ENCODE measurements at regions not wholly inside any gene's neighbourhood (a gene's known extent, or its start where the extent isn't known, plus 50 kb on each side); places are given as distances from the start of the nearest gene placed in this dataset.

GRCh38 chr11:30774496-30775232 lies 188.5 kb upstream of the MPPED2 start:
- Histone ChIP-seq H3K36me3 (replicated peaks; ENCODE audit: insufficient read depth, low read depth) (no peaks in the 10 kb centered on the region), H3K4me2 (no peak overlapping the region), H3K27ac (no peak overlapping the region), H3K79me2 (no peaks in the 10 kb centered on the region), H3K9me2 (replicated peaks; ENCODE audit: insufficient read depth) (no peaks in the 10 kb centered on the region), H2AFZ (no peak overlapping the region), H3K4me3 (no peak overlapping the region), H3K27me3 (no peaks in the 10 kb centered on the region), H4K20me1 (ENCODE audit: insufficient read depth, poor library complexity, severe bottlenecking) (no peaks in the 10 kb centered on the region), H3K4me1 (ENCODE audit: insufficient read depth) (no peaks in the 10 kb centered on the region), H3K9me3 (ENCODE audit: low read depth) (no peaks in the 10 kb centered on the region)
- no peak for DNase-seq (ENCODE audit: low spot score)
- WGBS (ENCODE audit: low lambda C conversion rate, missing lambda C conversion rate) = 37% methylated on average over 8 of the region's 8 CpGs
- TF ChIP-seq EZH2 (IDR thresholded peaks at IDR 0.05; ENCODE audit: borderline replicate concordance) = no peak

DNA sequence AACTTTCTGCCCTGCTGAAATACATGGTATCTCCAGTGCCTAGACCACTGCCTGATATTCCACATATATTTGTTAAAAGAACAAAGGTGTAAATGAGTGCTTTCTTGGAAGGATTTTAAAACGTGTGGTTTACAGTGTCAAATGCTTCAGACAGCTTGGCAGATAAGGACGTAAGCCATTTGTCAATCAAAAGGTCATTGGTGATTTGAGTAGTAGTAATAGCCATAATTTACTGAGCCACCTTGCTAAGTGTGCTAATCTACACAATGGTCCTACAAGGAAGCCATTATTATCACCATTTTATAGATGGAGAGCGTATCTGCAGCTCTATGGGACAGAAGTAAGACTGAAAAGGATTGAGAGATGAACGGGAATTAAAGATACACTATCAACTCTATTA lies 186.8 kb upstream of the MPPED2 start:
- Histone ChIP-seq H3K4me1 (ENCODE audit: insufficient read depth) (no peaks in the 10 kb centered on the region), H2AFZ (no peak overlapping the region), H3K9me2 (replicated peaks; ENCODE audit: insufficient read depth) (no peaks in the 10 kb centered on the region), H4K20me1 (ENCODE audit: insufficient read depth, poor library complexity, severe bottlenecking) (no peaks in the 10 kb centered on the region), H3K79me2 (no peaks in the 10 kb centered on the region), H3K27me3 (no peaks in the 10 kb centered on the region), H3K36me3 (replicated peaks; ENCODE audit: insufficient read depth, low read depth) (no peaks in the 10 kb centered on the region), H3K4me2 (no peak overlapping the region), H3K9me3 (ENCODE audit: low read depth) (no peaks in the 10 kb centered on the region), H3K27ac (no peak overlapping the region), H3K4me3 (no peak overlapping the region)
- TF ChIP-seq EZH2 (IDR thresholded peaks at IDR 0.05; ENCODE audit: borderline replicate concordance) (no peak), EZH2phosphoT487 (IDR thresholded peaks at IDR 0.05; ENCODE audit: low read depth, severe bottlenecking, unreplicated experiment) (no peak), CTCF (IDR thresholded peaks at IDR 0.05; ENCODE audit: poor library complexity) (no peak)
- no peak for DNase-seq (ENCODE audit: low spot score)
- 67% methylated on average over 4 of the region's 4 CpGs for WGBS (ENCODE audit: low lambda C conversion rate, missing lambda C conversion rate)

DNA sequence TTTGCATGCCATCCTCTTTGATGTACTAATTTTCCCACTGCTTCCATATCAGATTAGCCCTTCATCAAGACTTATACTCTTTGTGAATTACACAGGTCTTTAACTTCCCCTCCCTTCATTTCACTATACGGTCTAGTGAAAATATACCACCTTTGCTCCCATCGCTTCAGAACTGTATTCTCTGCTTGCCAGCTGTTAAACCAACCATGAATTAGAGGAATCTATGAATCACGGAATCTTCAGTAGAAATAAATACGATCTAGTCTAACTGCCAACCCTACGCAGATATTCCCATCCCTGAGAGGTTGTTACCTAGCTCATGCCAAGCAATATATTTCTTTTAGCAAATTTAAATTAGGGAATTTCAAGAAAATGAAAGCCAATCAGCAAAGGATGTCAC lies 177.8 kb upstream of the MPPED2 start:
- Histone ChIP-seq H2AFZ (no peak overlapping the region), H3K79me2 (no peaks in the 10 kb centered on the region), H4K20me1 (ENCODE audit: insufficient read depth, poor library complexity, severe bottlenecking) (no peaks in the 10 kb centered on the region), H3K9me2 (replicated peaks; ENCODE audit: insufficient read depth) (no peaks in the 10 kb centered on the region), H3K27ac (no peak overlapping the region), H3K9me3 (ENCODE audit: low read depth) (peaks cover 9% of the 10 kb centered on the region), H3K4me3 (no peak overlapping the region), H3K36me3 (replicated peaks; ENCODE audit: insufficient read depth, low read depth) (no peaks in the 10 kb centered on the region), H3K4me1 (ENCODE audit: insufficient read depth) (no peaks in the 10 kb centered on the region), H3K4me2 (no peak overlapping the region), H3K27me3 (no peaks in the 10 kb centered on the region)
- DNase-seq (ENCODE audit: low spot score) = no peak
- WGBS (ENCODE audit: low lambda C conversion rate, missing lambda C conversion rate) = 98% methylated on average over 5 of the region's 5 CpGs
- no peak for TF ChIP-seq EZH2 (IDR thresholded peaks at IDR 0.05; ENCODE audit: borderline replicate concordance)
- TF ChIP-seq EZH2phosphoT487 (IDR thresholded peaks at IDR 0.05; ENCODE audit: low read depth, severe bottlenecking, unreplicated experiment) = no peak
- TF ChIP-seq CTCF (IDR thresholded peaks at IDR 0.05; ENCODE audit: poor library complexity) = no peak

DNA sequence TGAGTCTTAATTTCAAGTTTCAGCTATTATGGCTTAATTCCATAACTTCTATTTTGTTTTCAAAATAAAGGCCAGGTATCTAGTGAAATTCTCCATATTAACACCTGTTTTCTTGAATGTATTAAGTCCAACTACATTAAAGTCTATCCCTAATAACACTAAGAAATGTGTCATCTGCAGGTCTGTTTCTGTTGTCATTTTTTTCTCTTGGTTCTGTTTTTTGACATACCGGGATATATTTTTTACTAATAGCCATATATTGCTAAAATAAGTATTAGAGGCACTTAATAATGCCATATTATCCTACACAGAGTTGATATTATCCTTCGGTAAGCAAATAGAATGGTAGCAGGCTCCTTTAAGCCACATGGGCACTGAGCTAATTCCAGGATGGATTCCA lies 176.0 kb upstream of the MPPED2 start:
- Histone ChIP-seq H3K9me3 (ENCODE audit: low read depth) (peaks cover 9% of the 10 kb centered on the region), H3K4me2 (no peak overlapping the region), H4K20me1 (ENCODE audit: insufficient read depth, poor library complexity, severe bottlenecking) (no peaks in the 10 kb centered on the region), H2AFZ (no peak overlapping the region), H3K36me3 (replicated peaks; ENCODE audit: insufficient read depth, low read depth) (no peaks in the 10 kb centered on the region), H3K4me1 (ENCODE audit: insufficient read depth) (no peaks in the 10 kb centered on the region), H3K4me3 (no peak overlapping the region), H3K9me2 (replicated peaks; ENCODE audit: insufficient read depth) (no peaks in the 10 kb centered on the region), H3K79me2 (no peaks in the 10 kb centered on the region), H3K27ac (no peak overlapping the region), H3K27me3 (no peaks in the 10 kb centered on the region)
- TF ChIP-seq CTCF (IDR thresholded peaks at IDR 0.05; ENCODE audit: poor library complexity) (no peak), EZH2 (IDR thresholded peaks at IDR 0.05; ENCODE audit: borderline replicate concordance) (no peak), EZH2phosphoT487 (IDR thresholded peaks at IDR 0.05; ENCODE audit: low read depth, severe bottlenecking, unreplicated experiment) (no peak)
- WGBS (ENCODE audit: low lambda C conversion rate, missing lambda C conversion rate) = 91% methylated on average over 2 of the region's 2 CpGs
- DNase-seq (ENCODE audit: low spot score) = no peak

All from hepatocyte (in vitro differentiated cells).